Tibial nerve (tissue), 4 donors: ENCODE measurements at regions not wholly inside any gene's neighbourhood (a gene's known extent, or its start where the extent isn't known, plus 50 kb on each side); places are given as distances from the start of the nearest gene placed in this dataset.

ENCODE experiments used
- DNase-seq, 2 donors: peaks; one replicate each; pipeline ENCODE4 v3.0.0-alpha.2; 2019; ENCODE audit warnings: low spot score in 2 of 2
- H3K27ac ChIP-seq, 4 donors: fragments of 200-600 bp; sonication (generic) in 3 of 4; one replicate each; pipeline ENCODE4 v1.5.1; 2017 to 2019; ENCODE audit warnings: mild to moderate bottlenecking in 1 of 4
- H3K27me3 ChIP-seq, 2 donors: fragments of 200-600 bp; sonication (generic) in 1 of 2; one replicate each; pipeline versions ENCODE4 v1.5.1 to v1.6.0; 2017 to 2019
- H3K36me3 ChIP-seq, 3 donors: fragments of 200-600 bp; sonication (generic); one replicate each; pipeline ENCODE4 v1.5.1; 2018 to 2019
- H3K4me1 ChIP-seq, 4 donors: fragments of 200-600 bp; sonication (generic) in 3 of 4; one replicate each; pipeline ENCODE4 v1.5.1; 2017 to 2019
- H3K4me3 ChIP-seq, 4 donors: fragments of 200-600 bp; sonication (generic) in 3 of 4; one replicate each; pipeline ENCODE4 v1.5.1; 2017 to 2019; ENCODE audit warnings: mild to moderate bottlenecking in 1 of 4, moderate library complexity in 1 of 4
- H3K9me3 ChIP-seq, 4 donors: fragments of 200-600 bp; sonication (generic) in 3 of 4; one replicate each; pipeline ENCODE4 v1.5.1; 2017 to 2019
- CTCF ChIP-seq, 5 experiments: fragments of 200-600 bp in 3 of 5; fragments of 450-650 bp in 2 of 5; sonication (generic) in 3 of 5; IDR thresholded peaks; one replicate each; pipeline ENCODE4 v1.5.1; 2016 to 2019; ENCODE audit warnings: antibody characterized with exemption in 5 of 5, mild to moderate bottlenecking in 3 of 5, moderate library complexity in 2 of 5
- EP300 ChIP-seq, 2 donors: sonication (generic); formaldehyde crosslinking; IDR thresholded peaks; one replicate each; pipeline ENCODE4 v1.6.1; 2017; ENCODE audit warnings: antibody characterized with exemption in 2 of 2, mild to moderate bottlenecking in 1 of 2
- POLR2A ChIP-seq, 2 donors: fragments of 450-650 bp; IDR thresholded peaks; one replicate each; pipeline ENCODE4 v1.6.1; 2017; ENCODE audit warnings: antibody characterized with exemption in 2 of 2, mild to moderate bottlenecking in 2 of 2, moderate library complexity in 2 of 2
- WGBS, 2 donors: methylation state at CpG; one replicate each; pipeline ENCODE4 v1.1.5; 2018; 5-methylcytosine and 5-hydroxymethylcytosine counted together

- Histone ChIP-seq H3K4me3 (peak overlapping the region; percentile 65 to 95 (median 79)), H3K36me3 (peaks cover 0 to 9% (median 0%) of the 10 kb centered on the region in 3 donors), H3K9me3 (no peaks in the 10 kb centered on the region), H3K27ac (peak overlapping the region; percentile 73 to 99 (median 94)), H3K4me1 (peaks cover 0 to 50% (median 33%) of the 10 kb centered on the region in 4 donors), H3K27me3 (no peaks in the 10 kb centered on the region)
- DNase-seq = peak in 1 of 2 donors; percentile 9
- TF ChIP-seq POLR2A (IDR thresholded peaks at IDR 0.05) (no peak), CTCF (IDR thresholded peaks at IDR 0.05) (no peak)
- WGBS, 2 donors = 3 to 7% methylated on average over 16 of the region's 16 CpGs
Measured at GRCh38 chr22:46072981-46073682, 77.2 kb upstream of the PPARA start.

GRCh38 chr22:46073683-46074504, 76.4 kb upstream of the PPARA start:
- TF ChIP-seq POLR2A (IDR thresholded peaks at IDR 0.05) (no peak), CTCF (IDR thresholded peaks at IDR 0.05) (no peak), EP300 (IDR thresholded peaks at IDR 0.05) (no peak)
- H3K36me3 ChIP-seq = peaks cover 0 to 9% (median 0%) of the 10 kb centered on the region in 3 donors
- DNase-seq = peak in 1 of 2 donors; percentile 14

GRCh38 chr22:46074771-46075551, 75.4 kb upstream of the PPARA start:
- H3K36me3 ChIP-seq = peaks cover 0 to 9% (median 0%) of the 10 kb centered on the region in 3 donors
- no peaks in the 10 kb centered on the region for H3K9me3 ChIP-seq
- DNase-seq = peak in 1 of 2 donors; percentile 7
- no peak for TF ChIP-seq POLR2A (IDR thresholded peaks at IDR 0.05)
- no peak for TF ChIP-seq CTCF (IDR thresholded peaks at IDR 0.05)
- no peak for TF ChIP-seq EP300 (IDR thresholded peaks at IDR 0.05)
- H3K27me3 ChIP-seq = no peaks in the 10 kb centered on the region
- H3K27ac ChIP-seq = peak overlapping the region; percentile 73 to 99 (median 94)
- WGBS, 2 donors = 8 to 13% methylated on average over 13 to 19 of the region's 19 CpGs
- H3K4me3 ChIP-seq = peak overlapping the region; percentile 65 to 95 (median 79)
- H3K4me1 ChIP-seq = peaks cover 0 to 57% (median 42%) of the 10 kb centered on the region in 4 donors

More at GRCh38 chr22:46073683-46074504, 76.4 kb upstream of the PPARA start:
- peaks cover 0 to 50% (median 36%) of the 10 kb centered on the region in 4 donors for H3K4me1 ChIP-seq
- H3K27me3 ChIP-seq = no peaks in the 10 kb centered on the region
- peak overlapping the region; percentile 73 to 99 (median 94) for H3K27ac ChIP-seq
- H3K9me3 ChIP-seq = no peaks in the 10 kb centered on the region
- H3K4me3 ChIP-seq = peak overlapping the region; percentile 65 to 95 (median 79)
- 7 to 18% methylated on average over 26 to 28 of the region's 28 CpGs for WGBS, 2 donors

GRCh38 chr22:46075764-46076531, 74.4 kb upstream of the PPARA start:
- DNase-seq = peak in 1 of 2 donors; percentile 13
- TF ChIP-seq POLR2A (IDR thresholded peaks at IDR 0.05) (peak in 1 of 2 donors; percentile 17), CTCF (IDR thresholded peaks at IDR 0.05) (no peak), EP300 (IDR thresholded peaks at IDR 0.05) (peak in 1 of 2 donors; percentile 55)
- Histone ChIP-seq H3K4me1 (peaks cover 0 to 57% (median 42%) of the 10 kb centered on the region in 4 donors), H3K4me3 (peak overlapping the region; percentile 38 to 95 (median 79)), H3K9me3 (no peaks in the 10 kb centered on the region), H3K36me3 (peaks cover 0 to 9% (median 0%) of the 10 kb centered on the region in 3 donors), H3K27ac (peak overlapping the region; percentile 73 to 99 (median 94)), H3K27me3 (no peaks in the 10 kb centered on the region)
- WGBS, 2 donors = 7 to 13% methylated on average over 14 to 15 of the region's 15 CpGs
